Fibroblast of skin of back (primary cell): ENCODE measurements at regions not wholly inside any gene's neighbourhood (a gene's known extent, or its start where the extent isn't known, plus 50 kb on each side); places are given as distances from the start of the nearest gene placed in this dataset.

Experiments used
- DNase-seq: peaks from one replicate; pipeline ENCODE4 v3.0.0-alpha.2; 2013

GRCh38 chr5:125578551-125578950 is 832.1 kb upstream of the ZNF608 start:
- no peak for DNase-seq

GRCh38 chr5:125579182-125579581 is 832.7 kb upstream of the ZNF608 start:
- no peak for DNase-seq

- no peak for DNase-seq
Observed at GRCh38 chr5:125581311-125581710, 834.9 kb upstream of the ZNF608 start.

GRCh38 chr5:125582352-125582751 is 835.9 kb upstream of the ZNF608 start:
- DNase-seq: no peak

GRCh38 chr5:125583321-125584139 is 837.1 kb upstream of the ZNF608 start:
- no peak for DNase-seq

- DNase-seq: no peak
Observed at GRCh38 chr5:125584140-125584520, 837.7 kb upstream of the ZNF608 start.

GRCh38 chr5:125587631-125588030 is 835.6 kb upstream of the GRAMD2B start:
- DNase-seq: no peak

GRCh38 chr5:125592856-125593255 is 830.4 kb upstream of the GRAMD2B start:
- no peak for DNase-seq

GRCh38 chr5:125595095-125595494 is 828.1 kb upstream of the GRAMD2B start:
- no peak for DNase-seq

GRCh38 chr5:125595845-125596244 is 827.4 kb upstream of the GRAMD2B start:
- no peak for DNase-seq

GRCh38 chr5:125597338-125597737 is 825.9 kb upstream of the GRAMD2B start:
- peak; percentile 56 for DNase-seq

- no peak for DNase-seq
Observed at GRCh38 chr5:125600559-125600958, 822.6 kb upstream of the GRAMD2B start.

- no peak for DNase-seq
Observed at GRCh38 chr5:125602184-125602583, 821.0 kb upstream of the GRAMD2B start.

- no peak for DNase-seq
Observed at GRCh38 chr5:125603321-125603720, 819.9 kb upstream of the GRAMD2B start.

GRCh38 chr5:125604104-125604503 is 819.1 kb upstream of the GRAMD2B start:
- DNase-seq: no peak

GRCh38 chr5:125607018-125607417 is 816.2 kb upstream of the GRAMD2B start:
- DNase-seq: peak; percentile 56

- DNase-seq: no peak
Observed at GRCh38 chr5:125609011-125609410, 814.2 kb upstream of the GRAMD2B start.

- no peak for DNase-seq
Observed at GRCh38 chr5:125610892-125611291, 812.3 kb upstream of the GRAMD2B start.

- DNase-seq: no peak
Observed at GRCh38 chr5:125611541-125611940, 811.7 kb upstream of the GRAMD2B start.

- no peak for DNase-seq
Observed at GRCh38 chr5:125612181-125612721, 811.0 kb upstream of the GRAMD2B start.

- no peak for DNase-seq
Observed at GRCh38 chr5:125612776-125613175, 810.4 kb upstream of the GRAMD2B start.

GRCh38 chr5:125630237-125630636 is 793.0 kb upstream of the GRAMD2B start:
- no peak for DNase-seq

- no peak for DNase-seq
Observed at GRCh38 chr5:125633523-125633922, 789.7 kb upstream of the GRAMD2B start.

GRCh38 chr5:125634216-125634835 is 788.9 kb upstream of the GRAMD2B start:
- DNase-seq: no peak
